Stimulated activated CD8-positive, alpha-beta memory T cell treated with anti-CD3 and anti-CD28 coated beads, Interleukin-7, amount 100 ng/mL, for 1 hour (primary cell): ENCODE measurements at regions not wholly inside any gene's neighbourhood (a gene's known extent, or its start where the extent isn't known, plus 50 kb on each side); places are given as distances from the start of the nearest gene placed in this dataset.
A peak's percentile ranks its signal among the peaks of the same experiment; 100 is the strongest.

Experiments
- DNase-seq, 2 donors: peaks; one replicate each; pipeline ENCODE4 v3.0.0-alpha.2; 2020; ENCODE audit warnings: low read depth in 2 of 2

- DNase-seq, result no peak
Measured at GRCh38 chr5:142434322-142434612, 109.4 kb upstream of the SPRY4 start.

- DNase-seq, result no peak
Measured at GRCh38 chr5:142433526-142434321, 108.9 kb upstream of the SPRY4 start.

GRCh38 chr5:142432961-142433360 is 108.1 kb upstream of the SPRY4 start:
- peak in 1 of 2 donors; percentile 9 for DNase-seq

DNA sequence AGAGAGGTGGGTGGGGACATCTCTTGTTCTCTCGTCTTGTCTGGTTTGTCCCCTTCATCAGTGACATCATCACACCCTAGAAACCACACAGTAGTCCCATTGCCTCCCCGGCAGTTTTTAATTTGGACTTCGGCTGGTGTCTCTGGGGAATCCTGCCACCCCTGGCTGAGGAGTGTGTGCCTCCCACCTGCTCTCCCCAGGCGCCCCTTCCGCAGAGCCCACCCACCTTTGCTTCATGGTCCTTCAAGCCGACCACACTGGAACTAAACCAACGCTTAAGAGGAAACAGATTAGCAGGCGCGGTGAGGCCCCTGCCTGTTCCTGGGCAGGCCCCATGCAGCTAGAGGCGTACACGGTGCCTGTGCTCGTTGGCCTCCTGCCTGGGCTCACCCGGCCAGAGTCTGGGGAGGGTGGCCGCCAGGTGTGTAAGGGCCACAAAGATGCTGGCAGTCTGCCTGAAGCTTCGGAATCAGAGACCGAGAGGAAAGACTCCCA is 107.6 kb upstream of the SPRY4 start:
- DNase-seq, result no peak

DNA sequence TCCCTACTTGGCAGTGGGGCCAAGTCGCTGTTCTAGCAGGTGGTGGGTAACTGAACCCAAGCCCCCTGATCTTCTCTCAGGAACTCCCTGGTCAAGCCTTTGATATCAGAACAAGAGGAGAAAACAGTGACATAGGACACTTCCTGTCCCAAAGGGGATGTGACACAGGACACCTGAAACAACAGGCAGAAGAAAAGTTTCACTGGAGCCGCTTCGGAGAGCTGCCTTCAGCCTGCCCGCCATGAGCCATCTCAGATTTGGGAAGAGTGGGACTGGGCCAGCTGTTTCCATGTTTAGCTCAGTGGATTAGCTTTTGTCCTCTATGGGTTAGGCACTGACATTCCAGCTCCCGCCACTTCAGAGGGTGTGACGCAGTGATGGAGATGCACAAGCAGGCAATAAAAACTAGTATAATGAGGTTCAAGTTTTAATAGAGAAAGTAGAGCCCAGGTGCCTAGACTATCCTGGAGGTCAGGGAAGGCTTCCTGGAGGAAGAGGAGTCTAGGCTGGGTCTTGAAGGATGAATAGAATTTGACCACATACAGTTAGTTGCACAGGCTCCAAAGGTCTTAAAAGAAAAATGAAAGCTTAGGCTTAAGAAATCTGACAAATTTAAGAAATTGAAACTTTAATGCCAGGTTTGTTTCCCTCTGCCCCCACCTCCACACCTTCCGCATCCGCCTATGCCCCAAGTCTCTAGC is 104.1 kb upstream of the SPRY4 start:
- DNase-seq, result no peak

- no peak for DNase-seq
Measured at GRCh38 chr5:142428036-142428772, 103.4 kb upstream of the SPRY4 start.

DNA sequence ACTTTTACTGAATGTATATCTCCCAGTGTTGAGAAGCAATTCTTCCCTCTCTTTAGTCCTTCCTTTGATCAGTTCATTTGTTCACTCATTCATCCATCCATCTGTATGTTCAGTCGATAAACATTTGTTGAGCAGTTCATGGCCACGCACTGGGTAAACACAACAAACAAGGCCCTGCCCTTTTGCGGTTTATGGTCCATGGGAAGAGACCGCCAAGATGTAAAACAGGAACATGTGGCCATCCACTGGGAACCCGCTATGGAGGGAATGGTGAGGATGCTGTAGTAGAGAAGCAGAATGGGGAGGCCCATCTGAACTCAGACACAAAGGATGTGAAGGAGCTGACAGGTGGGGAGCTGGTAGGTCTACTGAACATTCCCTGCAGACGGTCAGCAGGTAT is 102.7 kb upstream of the SPRY4 start:
- no peak for DNase-seq

DNA sequence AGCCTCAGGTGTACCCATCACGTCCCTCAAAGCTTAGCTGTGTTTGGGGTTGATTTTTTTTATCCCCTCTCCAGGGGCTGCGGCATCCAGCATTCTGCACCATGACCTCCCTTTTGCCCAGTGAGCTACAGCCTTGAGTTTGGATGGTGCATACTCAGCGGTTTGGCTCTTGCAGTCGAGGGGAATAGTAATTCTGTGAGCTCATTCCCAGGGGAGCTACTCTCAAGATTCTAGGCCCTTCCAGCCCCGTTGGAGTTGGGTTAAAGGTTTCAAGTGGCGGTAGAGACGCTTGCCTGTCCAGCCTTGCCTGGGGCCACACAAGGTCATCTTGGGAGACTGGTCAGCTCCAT is 102.2 kb upstream of the SPRY4 start:
- no peak for DNase-seq

GRCh38 chr5:142426129-142427014 is 101.6 kb upstream of the SPRY4 start:
- peak in 1 of 2 donors; percentile 4 for DNase-seq

DNA sequence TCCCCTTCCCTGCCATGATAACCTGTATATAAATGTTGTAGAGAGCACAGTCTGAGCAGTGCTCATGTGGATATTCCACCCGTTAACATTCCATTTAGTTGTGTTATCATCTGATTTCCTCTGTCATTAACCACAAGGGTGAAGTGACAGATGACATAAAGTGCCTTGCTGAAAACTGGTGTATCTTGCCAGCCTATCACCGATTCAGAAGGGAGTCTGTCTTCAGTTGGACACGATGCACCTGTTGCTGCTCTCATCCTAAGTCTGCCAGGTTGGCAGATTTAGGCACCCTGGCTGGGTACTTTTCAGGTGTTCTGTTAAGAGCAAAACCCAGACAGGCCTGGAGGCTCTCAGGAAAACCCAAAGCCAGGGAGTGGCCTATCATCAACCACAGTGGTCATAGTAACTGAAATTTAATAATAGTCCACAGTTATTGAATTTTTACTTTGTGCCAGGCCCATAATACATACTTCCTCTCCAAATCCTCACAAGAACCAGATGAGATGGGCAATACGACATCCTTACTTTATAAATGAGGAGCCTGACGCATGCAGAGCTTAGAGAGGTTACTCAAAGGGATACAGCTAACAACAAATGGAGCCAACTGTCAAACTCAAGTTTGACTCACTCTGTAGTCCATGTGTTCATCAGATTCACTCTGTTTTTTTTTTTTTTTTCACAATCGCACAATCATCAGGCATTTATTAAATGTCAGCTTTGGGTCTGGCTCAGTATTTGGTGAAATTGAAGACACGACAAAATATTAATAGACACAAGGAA is 100.7 kb upstream of the SPRY4 start:
- DNase-seq, result no peak

DNA sequence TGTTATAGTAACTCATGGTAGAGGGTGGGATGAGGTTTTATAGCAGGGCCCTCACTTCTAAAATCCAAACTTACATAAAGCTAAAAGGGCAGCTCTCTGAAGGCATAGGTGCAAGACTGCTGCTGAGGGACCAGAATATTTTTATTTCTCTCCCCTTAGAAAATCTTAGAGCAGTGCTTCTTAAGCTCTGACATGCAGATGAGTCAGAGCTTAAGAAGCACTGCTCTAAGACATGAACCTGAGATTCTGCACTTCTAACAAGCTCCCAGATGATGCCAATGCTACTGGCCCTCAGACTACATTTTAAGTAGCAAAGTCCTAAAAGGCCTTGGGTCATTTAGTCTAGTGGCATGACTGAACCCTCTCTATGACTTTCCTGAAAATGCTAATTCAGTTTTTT is 97.6 kb upstream of the SPRY4 start:
- DNase-seq, result no peak

GRCh38 chr5:142421621-142422397 is 97.0 kb upstream of the SPRY4 start:
- DNase-seq, result no peak

DNA sequence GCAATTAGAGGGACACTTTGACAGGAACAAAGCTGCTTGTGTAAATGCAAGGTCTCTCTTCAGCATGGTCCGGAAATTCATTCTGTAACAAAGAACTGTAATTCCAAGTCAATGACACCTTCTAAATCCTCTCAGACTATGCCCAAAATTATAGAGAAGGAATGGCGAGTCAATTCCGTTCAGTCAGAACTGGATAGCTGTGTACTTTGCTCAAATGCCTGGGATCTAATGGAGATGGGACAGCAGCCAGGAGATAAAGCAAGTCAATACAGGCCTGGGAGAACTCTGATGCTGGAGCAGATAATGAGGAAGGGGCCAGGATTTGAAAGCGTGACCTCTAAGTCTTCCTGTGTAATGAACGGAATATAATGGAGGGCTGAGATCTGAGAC is 96.4 kb upstream of the SPRY4 start:
- no peak for DNase-seq

GRCh38 chr5:142420561-142421227 is 95.9 kb upstream of the SPRY4 start:
- DNase-seq, result no peak

DNA sequence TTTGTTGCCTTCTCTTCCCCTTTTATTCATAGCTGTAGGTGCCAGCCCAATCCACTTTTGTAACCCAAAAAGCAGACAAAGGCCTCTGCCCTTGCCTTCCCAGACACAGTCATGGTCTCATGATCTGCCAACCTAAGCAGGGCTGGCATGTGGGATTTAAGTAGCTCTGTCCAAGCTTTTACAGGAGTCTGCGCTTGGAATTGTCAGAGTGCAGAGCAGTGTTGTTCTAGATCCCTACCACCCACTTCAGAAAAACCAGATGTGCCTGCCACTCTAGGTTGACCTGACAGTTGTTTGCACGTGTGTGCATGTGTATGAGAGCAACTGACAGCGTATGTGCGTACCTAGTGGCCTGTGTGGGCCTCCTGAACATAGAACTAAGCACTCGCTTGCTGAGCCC is 87.8 kb upstream of the SPRY4 start:
- no peak for DNase-seq

DNA sequence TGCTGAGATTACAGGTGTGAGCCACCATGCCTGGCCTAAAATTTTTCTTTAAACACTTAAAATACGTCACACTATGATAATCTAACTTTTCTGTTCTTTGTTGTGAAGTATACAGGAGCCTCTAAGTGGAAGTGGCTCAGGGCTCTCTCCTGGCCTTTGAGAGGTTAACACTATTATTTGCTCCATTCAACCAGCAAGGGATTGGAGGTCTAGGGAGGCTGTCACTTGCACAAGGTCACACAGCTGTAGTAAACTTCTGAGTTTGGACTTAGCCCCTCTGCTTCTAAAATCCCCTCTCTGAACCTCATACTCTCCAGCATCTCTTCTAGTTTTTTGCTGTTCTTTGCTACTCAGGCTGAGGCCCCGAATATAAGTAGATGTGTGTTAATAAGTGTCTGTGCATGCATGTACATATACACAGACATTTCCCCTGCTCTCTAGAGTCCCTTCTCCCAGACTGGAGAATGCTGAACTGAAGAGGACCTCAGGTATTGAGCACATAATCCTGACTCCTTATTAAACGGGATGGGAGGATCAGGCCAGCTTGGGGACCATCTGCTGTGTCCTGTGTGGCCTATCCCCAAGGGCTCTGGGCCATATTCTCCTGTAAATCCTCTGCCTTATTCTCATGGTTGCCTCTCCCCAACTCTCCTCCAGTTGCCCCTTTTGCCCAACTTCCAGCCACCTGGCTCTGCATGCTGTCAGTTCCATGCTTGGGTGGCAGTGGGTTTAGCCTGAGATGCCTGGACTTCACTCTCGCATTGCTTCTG is 87.0 kb upstream of the SPRY4 start:
- no peak for DNase-seq

DNA sequence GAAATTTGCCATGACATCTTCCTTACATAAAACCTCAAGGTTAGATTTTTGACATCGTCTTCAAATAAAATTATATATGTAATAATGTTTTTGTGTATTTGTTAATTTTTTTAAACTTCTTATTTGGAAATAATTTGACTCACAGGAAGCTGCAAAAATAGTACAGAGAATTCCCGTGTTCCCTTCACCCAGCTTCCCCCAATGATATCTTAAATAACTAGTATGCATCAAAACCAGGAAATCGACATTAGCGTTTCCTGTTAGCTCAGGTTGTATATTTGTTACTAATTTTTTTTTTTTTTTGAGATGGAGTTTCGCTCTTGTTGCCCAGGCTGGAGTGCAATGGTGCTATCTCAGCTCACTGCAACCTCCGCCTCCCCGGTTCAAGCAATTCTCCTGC is 86.3 kb upstream of the SPRY4 start:
- no peak for DNase-seq

- no peak for DNase-seq
Measured at GRCh38 chr5:142408981-142409481, 84.2 kb upstream of the SPRY4 start.

DNA sequence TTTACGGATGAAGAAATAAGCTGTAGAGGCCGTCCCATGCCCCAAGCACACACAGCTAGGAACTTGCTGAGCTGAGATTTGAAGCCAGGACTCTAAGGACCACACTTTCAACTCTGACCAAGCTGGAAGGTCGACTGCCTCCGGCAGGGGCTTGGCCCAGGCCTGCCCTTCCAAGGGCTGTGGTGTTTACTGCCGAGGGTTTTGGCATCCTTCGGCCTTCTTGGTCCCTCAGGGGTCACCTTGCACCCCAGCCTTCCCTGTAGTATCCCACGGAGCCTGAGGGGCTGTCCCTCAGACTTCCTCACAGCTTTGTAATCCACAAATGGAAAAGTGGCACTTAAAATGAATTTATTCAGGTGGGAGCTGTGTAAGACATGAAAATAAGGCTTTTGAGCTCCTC is 83.7 kb upstream of the SPRY4 start:
- DNase-seq, result no peak
